Activated CD4-positive, alpha-beta T cell treated with anti-CD3 and anti-CD28 coated beads, Interleukin-10, Interleukin-2, amounts not matched to agents 100 ng/mL and 50 ng/mL, durations not matched to agents 16 hours and 8 hours (primary cell): ENCODE measurements at regions not wholly inside any gene's neighbourhood (a gene's known extent, or its start where the extent isn't known, plus 50 kb on each side); places are given as distances from the start of the nearest gene placed in this dataset.
"Not testable (repeated sequence)": the region's sequence is repeated elsewhere in the genome, so short reads cannot be mapped to it uniquely, and the experiment has no call there.

Source experiments
- DNase-seq: peaks from one replicate; pipeline ENCODE4 v3.0.0-alpha.2; 2020

DNA sequence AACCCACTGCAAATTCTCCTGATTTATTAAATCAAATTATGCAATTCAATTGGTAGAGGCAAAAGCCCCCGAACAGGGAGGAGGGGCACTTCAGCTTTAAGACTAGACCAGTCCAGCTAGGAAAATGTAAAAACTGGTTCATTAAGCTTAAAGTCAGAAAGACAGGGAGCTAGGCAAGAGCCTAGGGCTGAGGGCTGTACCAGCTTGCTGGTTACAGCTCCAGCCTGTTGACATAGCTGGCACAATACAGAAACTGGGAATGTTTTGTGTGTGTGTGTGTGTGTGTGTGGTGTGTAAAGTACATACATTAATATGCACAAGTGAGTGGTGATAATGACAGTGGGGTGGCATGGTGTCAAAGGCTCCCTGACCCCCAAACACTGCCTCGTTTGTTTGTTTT, 307.0 kb upstream of the CELF4 start:
- no peak for DNase-seq

DNA sequence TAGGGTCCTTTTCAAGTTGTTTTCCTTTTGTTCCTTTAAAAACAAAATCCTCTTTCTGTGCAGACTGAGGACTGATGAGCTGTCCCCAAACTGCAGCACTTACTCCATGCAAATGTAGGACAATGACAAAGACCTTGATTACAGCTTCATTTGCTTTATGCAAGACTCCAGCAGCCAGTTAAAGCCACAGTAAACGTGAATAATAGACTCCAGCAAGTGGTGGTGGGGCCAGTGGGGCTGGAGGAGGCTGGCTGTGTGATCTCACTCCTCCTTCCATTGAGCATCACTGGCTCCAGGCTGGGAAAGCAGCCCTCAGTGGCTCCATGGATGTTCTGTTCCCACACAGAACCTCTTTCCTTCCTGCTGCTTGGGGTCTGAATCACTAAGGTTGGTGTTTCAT, 306.0 kb upstream of the CELF4 start:
- DNase-seq, result no peak

DNA sequence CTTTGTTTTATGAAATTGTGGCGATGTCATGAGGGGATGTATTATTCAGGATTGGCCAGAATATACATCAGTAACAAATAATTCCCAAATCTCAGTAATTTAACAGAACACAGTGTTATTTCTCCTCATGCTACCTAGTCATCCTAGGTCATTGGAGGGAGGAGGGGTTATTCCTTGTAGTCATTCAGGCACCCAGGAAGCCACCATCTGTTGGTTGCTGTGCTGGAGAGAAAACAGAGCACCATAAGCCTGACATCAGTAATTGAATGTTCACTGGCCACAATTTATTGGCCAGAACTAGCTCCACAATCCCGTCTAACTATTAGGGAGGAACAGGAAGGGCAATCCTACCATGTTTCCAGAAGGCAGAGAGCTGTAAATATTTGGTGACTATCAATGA, 303.5 kb upstream of the CELF4 start:
- DNase-seq, result no peak

DNA sequence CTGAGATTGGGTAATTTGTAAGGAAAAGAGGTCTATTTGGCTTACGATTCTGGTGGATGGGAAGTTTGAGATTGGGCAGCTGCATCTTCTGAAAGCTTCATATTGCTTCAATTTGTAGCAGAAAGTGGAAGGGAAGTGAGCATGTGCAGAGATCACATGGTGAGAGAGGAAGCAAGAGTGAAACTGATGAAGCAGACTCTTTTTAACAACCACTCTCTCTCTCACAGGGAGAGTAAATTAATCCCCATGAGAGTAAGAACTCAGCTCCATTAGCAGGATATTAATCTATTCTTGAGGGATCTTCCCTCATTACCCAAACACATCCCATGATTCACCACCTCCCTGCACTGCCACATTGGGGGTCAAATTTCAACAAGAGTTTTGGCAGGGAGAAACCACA, 298.5 kb upstream of the CELF4 start:
- DNase-seq, result no peak

DNA sequence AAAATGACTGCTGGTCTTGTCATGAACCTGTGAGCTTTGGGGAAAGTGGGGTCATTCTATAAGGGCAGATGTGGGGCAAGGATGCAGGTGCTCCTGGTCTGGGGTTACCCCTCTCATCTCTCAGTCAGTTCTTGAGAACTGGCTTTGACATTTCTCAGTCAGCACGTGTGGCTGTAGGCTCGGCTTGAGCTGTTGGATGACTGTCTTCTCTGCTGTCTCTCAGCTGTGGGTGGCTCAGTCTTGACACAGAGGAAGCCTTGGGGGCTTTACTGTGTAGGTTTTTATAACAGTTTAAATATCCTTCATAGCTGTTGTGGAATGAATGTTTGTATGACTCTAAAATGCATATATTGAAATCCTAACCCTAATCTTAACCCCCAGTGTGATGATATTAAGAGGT, 296.4 kb upstream of the CELF4 start:
- no peak for DNase-seq

DNA sequence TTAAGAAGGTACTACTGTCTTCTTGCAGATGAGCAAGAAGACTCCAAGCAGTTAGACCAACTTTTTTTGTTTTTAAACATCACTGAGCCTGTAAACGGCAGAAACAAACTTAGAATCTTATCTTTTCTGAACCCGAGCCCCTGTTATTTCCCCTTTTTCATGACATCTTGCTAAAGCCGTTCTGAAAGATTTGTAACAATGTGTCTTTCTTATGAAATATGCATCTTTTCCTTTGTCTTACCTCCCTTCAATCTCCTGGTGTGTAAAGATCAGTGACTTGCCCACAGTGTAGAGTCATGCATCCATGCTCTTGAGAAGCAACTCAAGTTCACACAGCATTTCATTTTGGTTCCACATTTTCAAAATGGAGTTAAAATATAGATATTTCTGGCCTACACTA, 288.8 kb upstream of the CELF4 start:
- no peak for DNase-seq

DNA sequence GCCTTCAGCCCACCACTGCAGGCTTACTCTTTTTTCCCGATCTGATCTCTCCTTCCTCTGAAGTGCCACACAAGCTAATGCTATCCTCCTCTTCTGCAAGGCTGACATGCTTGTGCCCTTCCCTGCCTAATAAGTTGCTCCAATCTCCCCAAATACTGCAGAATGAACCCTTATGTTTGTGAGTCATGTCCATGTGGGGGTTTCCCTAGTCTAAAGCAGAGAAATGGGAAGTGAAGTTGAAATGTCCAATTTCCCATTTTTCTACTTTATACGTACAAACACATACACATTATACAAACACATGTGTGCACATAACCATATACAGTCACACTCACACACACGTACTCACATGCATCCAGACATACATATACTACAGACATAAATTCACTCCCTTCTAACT, 288.1 kb upstream of the CELF4 start:
- no peak for DNase-seq

DNA sequence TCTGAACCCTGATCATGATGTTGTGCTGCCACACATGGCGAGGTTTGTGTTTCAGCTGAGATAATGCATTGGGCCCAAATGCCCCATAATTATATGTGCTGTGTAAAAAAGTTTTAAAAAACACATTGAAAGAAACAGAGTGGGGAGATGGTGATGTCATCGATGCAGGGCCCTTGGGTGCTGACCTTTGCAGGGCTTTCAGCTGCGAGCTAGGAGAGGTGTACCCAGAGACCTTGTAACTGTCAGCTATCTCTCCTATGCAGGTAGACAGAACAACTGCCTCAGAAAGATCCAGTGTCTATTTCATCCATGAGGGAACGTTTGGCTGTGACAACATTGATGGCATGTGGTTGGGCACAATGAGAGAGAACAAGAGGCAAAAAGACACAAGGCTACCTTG, 286.9 kb upstream of the CELF4 start:
- no peak for DNase-seq

DNA sequence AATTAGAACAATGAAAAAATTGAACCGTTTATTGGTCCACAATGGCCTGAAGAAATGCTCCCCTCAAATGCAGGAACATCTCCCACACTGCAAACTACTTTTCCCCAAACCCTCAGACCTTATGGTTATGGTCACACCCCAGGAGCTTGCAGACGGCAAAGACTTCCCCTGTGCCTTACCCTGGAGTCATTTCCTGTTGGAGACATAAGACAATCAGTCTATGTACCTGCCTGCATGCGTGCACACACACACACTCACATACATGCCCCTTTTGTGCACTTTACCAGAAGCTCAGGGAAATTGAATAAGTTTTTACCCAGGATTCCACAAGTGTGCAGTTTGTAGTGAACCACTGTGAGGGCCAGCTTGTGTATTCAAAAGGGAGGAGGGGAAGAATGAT, 281.9 kb upstream of the CELF4 start:
- no peak for DNase-seq

DNA sequence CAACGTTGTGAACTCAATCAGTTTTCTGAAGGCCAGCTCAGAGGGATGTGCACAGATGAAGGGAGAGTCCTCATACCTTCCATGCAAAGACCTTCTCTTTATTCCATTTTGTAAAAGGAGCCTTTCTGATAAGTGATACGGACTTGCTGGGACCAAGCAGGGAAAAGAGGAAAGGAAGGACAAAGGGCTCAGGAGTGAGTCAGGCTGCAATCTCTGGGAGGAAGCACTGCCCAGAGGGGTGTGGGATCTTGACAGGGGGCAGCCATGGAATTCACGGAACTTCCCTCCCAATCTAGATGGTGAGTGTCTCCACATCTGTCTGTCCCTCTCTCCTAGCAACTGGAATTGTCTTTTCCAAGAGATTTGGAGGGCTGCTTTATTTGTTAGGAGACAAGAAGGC, 281.4 kb upstream of the CELF4 start:
- no peak for DNase-seq

DNA sequence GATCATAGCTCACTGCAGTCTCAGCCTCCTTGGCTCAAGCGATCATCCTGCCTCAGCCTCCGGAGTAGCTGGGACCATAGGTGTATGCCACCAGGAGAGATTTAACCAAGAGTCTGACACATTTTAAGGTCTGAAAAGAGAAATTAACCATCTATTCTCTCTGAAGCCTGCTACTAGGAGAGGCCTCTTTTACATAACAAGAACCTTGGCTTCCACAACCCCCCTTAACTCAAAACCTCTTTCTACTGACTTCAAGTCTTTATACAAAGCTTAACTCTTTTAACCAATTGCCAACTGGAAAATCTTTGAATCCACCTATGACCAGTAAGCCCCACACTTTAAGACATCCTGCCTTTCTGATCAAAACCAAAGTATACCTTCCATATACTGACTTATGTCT, 279.9 kb upstream of the CELF4 start:
- no peak for DNase-seq

DNA sequence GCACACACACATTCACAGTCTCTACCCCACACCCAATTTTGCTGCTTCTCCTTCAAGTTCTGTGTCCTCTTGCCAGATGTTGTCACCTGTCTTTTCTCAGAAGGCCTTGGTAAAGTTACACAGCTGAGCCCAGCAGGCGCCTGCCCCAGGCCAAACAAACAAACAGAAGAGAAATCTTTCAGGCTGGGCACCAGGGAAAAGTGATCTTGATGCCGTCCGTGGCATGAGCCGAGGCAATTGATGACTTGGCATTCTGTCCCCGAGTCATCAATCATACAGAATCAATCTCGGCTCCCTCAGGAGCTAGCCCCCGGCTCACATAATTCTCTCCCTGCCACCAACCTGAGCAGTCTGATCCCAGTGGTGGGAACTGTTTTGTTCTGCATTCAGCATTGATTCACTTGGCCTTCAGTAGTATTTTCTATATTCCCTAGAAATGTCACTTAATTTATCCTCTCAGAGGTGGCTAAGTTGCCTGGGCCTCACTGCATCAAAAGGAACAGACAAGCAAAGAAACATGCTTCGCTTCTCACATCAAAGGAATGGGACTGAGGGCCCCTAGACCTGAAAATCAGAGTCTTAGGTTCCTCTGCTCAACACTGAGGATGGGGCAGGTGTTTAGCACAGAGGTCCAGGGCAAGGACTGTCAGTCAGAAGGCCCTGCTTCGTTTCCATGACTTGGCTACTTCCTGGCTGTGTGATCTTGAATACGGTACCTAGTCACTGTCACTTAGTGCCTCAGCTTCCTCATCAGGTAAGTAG, 278.8 kb upstream of the CELF4 start:
- no peak for DNase-seq

DNA sequence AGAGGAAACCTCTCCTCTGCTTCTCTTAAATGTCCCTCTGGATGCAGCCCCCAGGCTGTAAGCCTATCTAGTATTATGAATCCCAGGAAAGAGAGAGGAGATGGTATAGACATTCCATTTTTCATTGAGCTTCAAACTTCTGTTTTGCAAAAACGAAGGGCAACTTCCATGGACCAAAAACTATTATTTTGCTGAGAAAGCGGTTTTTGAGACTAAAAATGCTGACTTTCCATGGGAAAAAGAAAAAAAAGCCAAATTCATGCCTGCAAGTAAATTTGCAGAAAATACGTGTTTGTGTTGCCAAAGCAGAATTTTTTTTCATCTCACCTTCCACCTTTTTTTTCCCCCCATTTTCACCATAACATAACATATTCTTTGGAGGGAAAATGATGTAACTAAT, 272.5 kb upstream of the CELF4 start:
- no peak for DNase-seq

DNA sequence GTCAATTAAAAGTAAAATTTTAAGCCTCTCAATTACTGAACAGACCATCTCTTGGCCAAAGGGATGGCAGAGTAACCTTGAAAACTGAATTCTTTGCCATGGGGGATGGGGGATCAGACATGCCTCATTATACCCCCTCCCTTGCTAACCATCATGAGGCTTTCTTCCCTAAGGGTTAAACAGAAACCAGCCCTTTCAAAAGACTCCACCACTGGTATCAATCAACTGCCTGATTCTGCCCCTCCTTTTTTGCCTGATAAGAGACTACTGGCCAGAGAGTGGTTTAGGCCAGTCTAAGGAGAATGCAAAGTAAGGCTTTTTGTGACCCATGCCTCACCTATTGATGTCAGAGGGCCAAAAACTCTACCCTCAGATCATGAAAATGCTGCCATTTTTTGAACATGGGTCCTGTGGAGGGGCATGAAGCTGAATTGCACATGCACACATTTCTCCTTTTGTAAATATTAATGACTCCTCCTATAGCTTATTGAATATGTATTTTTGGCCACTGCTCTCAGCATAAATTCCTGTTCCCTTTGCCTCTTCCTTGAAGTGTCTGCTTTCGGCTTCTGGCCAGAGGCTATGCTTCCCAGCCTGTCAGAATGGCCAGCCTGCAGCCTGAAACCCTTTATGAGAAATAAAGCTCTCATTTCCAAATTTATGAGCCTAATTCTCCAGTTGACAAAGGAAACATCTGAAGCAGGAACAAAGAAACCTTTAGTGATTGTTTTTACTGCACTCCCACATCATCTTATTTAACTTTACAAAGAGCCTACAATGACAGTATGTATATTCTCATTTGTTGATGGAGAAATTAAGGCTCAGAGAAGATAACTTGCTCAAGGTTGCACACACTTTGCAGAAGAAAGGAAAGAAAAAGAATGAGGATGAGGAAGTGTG, 270.7 kb upstream of the CELF4 start:
- DNase-seq, result no peak

DNA sequence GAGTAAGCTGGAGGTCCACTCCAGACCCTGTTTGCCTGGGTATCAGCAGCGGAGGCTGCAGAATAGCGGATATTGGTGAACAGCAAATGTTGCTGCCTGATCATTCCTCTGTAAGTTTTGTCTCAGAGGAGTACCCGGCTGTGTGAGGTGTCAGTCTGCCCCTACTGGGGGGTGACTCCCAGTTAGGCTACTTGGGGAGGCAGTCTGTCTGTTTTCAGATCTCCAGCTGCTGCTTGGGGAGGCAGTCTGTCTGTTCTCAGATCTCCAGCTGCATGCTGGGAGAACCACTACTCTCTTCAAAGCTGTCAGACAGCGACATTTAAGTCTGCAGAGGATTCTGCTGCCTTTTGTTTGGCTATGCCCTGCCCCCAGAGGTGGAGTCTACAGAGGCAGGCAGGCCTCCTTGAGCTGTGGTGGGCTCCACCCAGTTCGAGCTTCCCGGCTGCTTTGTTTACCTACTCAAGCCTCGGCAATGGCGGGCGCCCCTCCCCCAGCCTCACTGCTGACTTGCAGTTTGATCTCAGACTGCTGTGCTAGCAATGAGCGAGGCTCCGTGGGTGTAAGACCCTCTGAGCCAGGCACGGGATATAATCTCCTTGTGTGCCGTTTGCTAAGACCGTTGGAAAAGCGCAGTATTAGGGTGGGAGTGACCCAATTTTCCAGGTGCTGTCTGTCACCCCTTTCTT, 266.6 kb upstream of the CELF4 start:
- not testable (repeated sequence) for DNase-seq

DNA sequence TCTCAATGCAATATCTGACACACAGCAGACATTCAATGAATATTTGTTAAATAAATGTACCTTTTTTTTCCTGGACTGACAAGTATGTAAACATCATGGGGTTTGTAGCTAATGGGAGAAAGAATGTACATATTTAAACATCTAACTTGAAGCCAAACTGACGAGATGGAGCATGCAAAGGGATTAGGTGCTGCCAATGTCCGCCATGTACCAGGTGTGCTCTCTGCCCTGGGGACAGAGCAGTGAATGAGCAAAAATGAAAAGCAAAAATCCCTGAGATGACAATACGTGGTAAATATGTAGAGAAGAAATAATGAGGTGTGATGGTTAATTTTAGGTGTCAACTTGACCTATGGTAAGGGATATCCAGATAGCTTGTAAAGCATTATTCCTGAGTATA, 247.4 kb upstream of the CELF4 start:
- DNase-seq, result no peak

DNA sequence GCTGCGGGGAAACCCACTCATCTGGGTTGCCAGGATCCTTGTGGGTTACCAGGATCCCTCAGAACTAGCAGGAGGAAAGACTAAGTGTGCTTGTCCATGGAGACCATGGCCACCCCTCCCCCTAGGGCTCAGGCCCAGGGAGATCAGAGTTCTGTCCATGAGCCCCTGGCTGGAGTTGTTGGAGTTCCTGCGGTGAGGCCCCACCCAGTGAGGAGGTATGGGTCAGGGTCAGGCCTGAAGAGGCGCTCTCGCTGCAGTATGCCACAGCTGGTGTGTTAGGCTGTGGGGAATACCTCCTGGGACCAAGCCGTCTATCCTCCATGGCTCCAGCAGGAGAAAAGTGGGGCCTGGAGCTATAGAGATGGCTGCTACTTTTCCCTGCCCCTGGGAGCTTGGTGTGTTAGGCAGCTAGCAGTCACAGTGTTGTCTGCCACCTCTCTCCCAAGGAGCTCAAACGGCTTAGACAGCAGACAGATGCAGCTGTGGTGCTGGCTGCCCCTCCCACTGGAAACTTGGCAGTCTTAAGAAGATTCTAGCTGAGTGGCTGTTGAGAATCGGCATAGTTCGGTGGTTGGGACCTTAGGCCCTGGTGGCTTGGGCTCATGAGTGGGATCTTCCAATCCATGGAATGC, 240.3 kb upstream of the CELF4 start:
- no peak for DNase-seq

DNA sequence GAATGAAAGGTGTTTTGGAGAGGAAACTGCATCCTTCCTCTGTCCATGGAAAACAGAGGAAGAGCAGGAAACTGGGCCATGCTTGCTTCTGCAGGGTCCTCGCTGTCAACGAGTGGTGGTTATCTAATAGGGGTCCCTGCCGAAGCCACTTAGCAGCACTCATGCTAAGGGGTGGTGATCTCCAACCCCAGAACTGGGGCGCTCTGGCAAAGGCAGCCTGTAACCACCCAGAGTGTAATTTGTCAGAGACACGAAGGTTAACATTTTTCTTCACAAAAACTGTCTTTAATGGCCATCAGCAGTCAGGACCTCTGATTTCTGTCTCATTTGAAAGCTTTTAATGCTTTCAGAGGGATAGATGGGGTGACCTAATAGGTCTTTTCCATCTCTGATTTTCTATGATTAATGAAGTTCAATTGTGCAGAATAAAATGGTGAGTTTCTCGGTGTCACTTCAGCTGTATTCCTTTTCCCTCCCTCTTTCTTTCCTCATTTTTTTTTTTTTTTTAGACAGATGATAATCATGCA, 231.3 kb upstream of the CELF4 start:
- DNase-seq, result no peak

DNA sequence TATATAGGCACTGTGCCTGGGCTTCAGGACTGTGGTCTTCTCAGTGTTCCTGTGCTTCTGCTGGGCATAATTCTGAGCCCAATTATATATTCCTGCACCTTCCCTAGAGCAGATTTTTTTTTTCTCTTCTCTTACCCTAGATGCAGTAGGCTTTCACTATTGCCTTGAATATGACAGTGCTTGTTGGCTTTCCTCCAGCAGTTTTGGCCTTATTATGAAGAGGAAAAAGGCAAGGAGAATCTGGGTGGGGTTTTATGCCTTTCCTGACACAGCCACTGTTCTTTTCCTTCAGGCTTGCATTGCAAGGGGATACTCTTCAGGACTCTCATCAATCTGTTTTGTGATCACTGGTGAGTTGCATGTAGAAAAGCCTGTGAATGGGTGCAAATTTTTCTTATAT, 221.9 kb upstream of the CELF4 start:
- DNase-seq, result no peak

DNA sequence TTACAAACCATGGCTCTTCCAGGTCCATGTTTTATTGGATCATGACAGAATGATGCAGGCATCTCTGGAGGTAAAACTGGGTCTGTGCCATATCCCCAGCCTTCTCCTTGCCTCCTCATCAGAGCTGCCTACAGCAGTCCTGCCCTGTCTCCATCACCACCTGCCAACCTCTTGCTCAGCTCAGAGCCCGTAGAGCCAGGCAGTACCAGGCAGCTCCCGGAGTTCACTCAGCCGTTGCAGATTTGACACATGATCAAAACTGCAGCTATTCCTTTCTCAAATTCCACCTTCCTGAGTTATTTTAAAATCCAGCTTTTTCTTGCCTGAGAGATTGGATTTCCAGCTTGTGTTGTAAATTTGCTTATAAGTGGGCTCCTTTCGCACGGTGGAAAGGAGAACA, 218.2 kb upstream of the CELF4 start:
- DNase-seq, result no peak

DNA sequence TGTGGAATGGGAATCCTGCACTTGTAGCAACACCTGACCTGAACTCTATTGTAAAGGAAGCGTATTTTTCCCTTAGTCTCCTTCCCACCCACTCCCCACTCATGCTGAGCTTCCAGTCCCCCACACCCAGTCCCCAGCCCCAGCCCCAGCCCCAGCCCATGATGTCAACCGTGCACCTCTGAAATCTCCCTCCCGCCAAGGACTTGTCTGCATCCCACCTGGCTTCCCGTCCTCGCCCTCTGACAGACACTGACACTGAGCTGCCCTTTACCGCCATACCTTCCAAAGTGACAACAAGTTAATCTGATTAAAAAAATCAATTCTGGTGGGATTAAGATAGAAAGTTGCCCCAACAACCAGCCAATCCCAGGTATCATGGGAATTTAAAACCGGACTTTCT, 213.6 kb upstream of the CELF4 start:
- no peak for DNase-seq

DNA sequence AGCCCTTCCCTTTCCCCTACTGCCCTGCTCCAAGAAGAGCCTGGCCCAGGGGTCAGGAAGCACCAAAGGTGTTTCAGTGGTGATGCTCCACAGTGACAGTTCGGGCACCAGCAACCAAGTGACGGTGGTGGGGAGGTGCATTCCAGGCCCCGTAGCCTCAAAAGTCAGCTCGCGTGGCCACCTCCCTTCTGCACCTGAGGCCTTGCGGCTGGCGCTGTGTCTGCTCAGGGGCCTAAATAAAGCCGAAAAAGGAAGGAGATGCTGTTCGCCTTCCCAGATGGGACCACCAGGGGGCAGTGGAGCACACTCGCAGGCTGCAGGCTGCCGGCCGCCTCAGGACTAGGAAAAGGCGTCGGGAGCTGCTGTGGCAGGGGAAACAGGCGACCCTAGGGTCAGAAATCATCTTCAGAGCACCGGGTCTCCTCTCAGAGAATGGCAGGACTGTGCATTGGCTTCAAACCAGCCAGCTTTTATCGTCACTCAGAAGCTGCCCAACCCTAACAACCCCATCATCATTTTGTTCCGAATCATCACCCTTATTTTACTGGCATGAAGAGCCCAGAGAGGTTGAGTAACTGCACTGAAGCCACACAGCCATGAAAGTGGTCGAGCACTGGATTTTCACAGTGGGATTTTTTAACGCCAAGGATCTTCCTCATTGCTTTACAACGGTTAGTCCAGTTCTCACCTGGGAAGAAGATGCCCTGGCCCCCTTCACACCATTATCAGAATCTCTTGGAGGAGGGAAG, 213.0 kb upstream of the CELF4 start:
- DNase-seq, result peak; percentile 52
